ENCODE measurements at regions not wholly inside any gene's neighbourhood (a gene's known extent, or its start where the extent isn't known, plus 50 kb on each side); places are given as distances from the start of the nearest gene placed in this dataset.
"Not testable (repeated sequence)": the region's sequence is repeated elsewhere in the genome, so short reads cannot be mapped to it uniquely, and the experiment has no call there.

DNA sequence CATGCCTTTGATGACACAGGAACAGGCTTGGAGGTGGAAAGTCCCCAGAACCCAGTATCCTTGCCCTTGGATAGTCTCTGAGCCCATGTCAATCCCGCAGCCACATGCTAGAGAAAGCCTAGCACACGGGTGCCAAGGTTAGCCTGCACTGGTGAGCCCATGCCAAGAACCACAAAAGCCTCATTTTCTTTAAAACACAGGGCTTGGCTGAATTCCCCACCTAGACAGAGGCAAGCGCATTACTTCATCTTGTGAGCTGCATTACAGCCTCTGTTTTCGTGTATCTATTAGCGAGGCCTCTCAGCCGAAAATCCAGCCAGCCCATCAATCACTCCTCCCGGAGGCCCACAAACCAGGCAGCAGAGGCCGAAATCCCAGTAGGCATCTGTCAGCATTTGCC, 314.9 kb upstream of the AUTS2 start:
- TF ChIP-seq, protein P1, sequence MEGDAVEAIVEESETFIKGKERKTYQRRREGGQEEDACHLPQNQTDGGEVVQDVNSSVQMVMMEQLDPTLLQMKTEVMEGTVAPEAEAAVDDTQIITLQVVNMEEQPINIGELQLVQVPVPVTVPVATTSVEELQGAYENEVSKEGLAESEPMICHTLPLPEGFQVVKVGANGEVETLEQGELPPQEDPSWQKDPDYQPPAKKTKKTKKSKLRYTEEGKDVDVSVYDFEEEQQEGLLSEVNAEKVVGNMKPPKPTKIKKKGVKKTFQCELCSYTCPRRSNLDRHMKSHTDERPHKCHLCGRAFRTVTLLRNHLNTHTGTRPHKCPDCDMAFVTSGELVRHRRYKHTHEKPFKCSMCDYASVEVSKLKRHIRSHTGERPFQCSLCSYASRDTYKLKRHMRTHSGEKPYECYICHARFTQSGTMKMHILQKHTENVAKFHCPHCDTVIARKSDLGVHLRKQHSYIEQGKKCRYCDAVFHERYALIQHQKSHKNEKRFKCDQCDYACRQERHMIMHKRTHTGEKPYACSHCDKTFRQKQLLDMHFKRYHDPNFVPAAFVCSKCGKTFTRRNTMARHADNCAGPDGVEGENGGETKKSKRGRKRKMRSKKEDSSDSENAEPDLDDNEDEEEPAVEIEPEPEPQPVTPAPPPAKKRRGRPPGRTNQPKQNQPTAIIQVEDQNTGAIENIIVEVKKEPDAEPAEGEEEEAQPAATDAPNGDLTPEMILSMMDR (IDR thresholded peaks at IDR 0.05; ENCODE audit: insufficient read depth, low read depth, low read length, missing control alignments): no peak
- no peak for DNase-seq (ENCODE audit: low read depth)
- no peak overlapping the region for H3K4me3 ChIP-seq (ENCODE audit: low read depth, low read length)

DNA sequence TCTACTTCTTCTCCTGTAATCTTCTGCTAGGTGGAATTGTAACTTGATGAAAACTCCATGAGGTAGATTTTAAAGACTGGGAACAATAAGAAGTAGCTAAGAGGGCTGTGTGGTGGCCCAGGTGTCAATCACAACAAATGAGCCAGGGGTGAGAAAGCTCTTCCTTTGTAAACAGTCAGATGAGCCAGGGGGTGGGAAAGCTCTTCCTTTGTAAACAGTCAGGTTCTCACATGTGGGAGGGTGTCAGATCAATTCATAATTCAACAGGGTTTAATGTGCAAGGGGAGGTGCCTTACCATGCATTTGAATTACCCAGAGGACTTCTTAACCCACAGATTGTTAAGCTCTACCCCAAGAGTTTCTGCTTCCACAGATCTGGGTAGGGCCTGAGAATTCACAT, 312.4 kb upstream of the AUTS2 start:
- no peak for DNase-seq (ENCODE audit: low read depth)
- TF ChIP-seq, protein P1 (IDR thresholded peaks at IDR 0.05; ENCODE audit: insufficient read depth, low read depth, low read length, missing control alignments): no peak

DNA sequence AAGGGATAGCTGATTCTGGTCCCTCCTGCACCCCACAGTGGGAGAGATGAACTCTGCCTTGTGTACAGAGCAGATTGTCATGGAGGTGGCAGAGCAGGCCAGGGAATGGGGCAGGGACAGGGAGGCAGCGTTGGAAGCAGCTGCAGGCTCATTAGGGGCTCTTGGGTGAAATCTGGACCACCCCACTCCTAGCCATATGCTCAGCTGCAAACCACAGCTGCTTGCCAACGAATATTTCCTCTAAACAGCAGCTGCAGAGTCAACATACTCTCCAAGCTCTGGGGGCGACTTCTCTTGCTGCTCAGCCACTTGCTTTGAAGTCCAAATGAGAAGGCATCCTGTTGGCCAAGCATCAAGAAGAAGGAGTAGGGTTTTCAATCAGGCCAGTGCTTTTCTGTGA, 302.3 kb upstream of the AUTS2 start:
- H3K4me3 ChIP-seq (ENCODE audit: low read depth, low read length): no peak overlapping the region
- no peak for DNase-seq (ENCODE audit: low read depth)
- TF ChIP-seq, protein P1 (IDR thresholded peaks at IDR 0.05; ENCODE audit: insufficient read depth, low read depth, low read length, missing control alignments): no peak

More for the DNA sequence above, 312.4 kb upstream of the AUTS2 start:
- no peak overlapping the region for H3K4me3 ChIP-seq (ENCODE audit: low read depth, low read length)

DNA sequence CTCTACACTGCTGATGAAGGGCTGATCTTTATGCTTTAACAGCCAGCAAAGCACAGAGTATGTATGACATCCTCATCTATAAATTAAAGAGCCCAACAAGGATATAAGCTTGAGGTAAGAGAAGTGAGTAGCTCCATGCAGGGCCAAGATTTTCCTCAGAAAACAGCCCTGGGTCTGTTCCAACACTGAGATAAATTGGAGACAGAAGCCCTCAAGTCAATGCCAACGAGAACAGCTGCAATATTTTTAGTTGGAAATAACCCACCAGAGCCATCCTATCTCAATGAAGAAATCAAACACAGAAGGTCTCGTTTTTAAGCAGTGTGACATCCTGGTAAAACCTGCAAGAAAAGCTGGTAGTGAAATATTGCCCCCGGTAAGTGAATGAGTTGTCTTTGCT, 297.0 kb upstream of the AUTS2 start:
- H3K4me3 ChIP-seq (ENCODE audit: low read depth, low read length): no peak overlapping the region
- DNase-seq (ENCODE audit: low read depth): no peak
- TF ChIP-seq, protein P1 (IDR thresholded peaks at IDR 0.05; ENCODE audit: insufficient read depth, low read depth, low read length, missing control alignments): no peak

DNA sequence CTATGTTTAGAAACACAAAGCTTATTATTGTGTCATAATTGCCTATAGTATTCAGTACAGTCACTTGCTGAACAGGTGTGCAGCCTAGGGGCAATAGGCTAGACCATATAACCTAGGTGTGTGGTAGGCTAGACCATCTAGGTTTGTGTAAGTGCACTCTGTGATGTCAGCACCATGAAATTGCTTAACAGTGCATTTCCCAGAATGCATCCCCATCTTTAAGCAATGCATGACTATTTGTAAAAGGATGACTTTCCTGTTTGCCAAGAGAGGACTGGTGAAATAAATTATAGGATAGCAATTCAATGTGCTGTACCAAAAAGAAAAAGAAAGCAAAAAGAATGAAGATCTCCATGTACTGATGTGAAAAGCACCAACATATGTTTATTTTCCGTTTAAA, 288.7 kb upstream of the AUTS2 start:
- H3K4me3 ChIP-seq (ENCODE audit: low read depth, low read length): no peak overlapping the region
- TF ChIP-seq, protein P1 (IDR thresholded peaks at IDR 0.05; ENCODE audit: insufficient read depth, low read depth, low read length, missing control alignments): no peak
- DNase-seq (ENCODE audit: low read depth): no peak

DNA sequence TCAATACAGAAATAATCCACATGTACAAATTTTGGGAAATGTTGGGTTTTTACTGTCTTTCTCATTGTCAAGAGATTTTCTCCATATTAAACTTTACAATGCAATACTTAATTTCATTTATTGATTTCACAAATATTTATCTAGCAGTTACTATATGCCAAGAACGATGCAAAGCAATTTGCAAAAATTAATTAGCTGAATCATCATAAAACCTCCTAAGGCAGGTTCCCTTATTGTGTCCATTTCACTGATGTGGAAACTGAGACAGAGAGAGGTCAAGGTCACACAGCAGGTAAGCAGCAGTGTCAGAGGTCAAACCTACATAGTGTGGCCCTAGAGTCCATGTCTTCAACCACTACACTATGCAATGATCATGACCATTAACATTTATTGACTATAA, 286.8 kb upstream of the AUTS2 start:
- H3K4me3 ChIP-seq (ENCODE audit: low read depth, low read length): no peak overlapping the region
- TF ChIP-seq, protein P1 (IDR thresholded peaks at IDR 0.05; ENCODE audit: insufficient read depth, low read depth, low read length, missing control alignments): no peak
- no peak for DNase-seq (ENCODE audit: low read depth)

DNA sequence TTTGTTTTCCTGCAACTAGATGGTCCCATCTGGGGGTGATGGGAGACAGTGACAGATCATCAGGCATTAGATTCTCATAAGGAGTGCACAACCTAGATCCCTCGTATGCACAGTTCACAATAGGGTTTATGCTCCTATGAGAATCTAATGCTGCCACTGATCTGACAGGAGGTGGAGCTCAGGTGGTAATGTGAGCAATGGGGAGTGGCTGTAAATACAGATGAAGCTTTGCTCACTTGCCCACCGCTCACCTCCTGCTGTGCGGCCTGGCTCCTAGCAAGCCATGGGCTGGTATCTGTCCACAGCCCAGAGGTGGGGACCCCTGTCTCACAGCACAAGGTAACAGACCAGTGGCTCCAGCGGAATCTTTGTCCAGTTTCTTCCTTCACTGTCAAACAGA, 284.4 kb upstream of the AUTS2 start:
- DNase-seq (ENCODE audit: low read depth); H3K4me3 ChIP-seq (ENCODE audit: low read depth, low read length): not testable (repeated sequence)

All from GM12865 (cell line).